Germinal center (tissue), 1 donor: ENCODE measurements at regions not wholly inside any gene's neighbourhood (a gene's known extent, or its start where the extent isn't known, plus 50 kb on each side); places are given as distances from the start of the nearest gene placed in this dataset.
"Not testable (repeated sequence)": the region's sequence is repeated elsewhere in the genome, so short reads cannot be mapped to it uniquely, and the experiment has no call there.

Source experiments
- DNase-seq: peaks from one replicate; pipeline ENCODE4 v3.0.0; 2012; ENCODE audit warnings: mixed read lengths, low spot score

DNA sequence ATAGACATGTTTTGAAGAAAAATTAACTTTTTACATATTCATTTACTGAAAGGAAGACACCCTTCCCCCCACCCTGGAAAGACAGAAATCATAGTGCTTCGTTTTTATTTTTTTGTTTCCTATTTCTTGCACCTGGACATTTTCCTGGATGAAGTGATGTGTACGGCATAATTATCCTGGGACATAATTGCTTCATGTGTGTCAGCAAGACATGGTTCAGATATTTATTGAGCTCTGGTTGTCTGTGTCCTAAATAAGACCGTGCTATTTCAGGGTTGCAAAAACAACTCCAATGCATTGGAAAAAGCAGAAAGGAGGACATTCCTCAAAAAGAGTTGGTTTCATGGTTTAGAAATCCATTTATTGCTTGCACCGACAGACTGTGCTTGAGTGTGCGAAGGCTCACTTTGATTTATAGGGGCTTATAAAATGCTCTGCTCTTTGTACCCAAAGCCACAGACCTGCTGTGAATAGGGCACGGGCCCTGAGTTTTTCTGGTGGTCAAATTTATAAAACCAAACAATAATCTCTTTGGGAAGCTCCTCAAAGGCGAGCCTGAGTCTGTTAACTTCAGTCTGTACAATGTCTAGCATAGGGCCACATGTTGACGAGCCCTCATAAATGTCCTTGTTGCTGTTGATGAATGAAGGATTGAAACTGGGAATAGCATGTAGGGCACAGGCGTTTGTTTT, 179.5 kb downstream of the SOX4 start:
- no peak for DNase-seq

DNA sequence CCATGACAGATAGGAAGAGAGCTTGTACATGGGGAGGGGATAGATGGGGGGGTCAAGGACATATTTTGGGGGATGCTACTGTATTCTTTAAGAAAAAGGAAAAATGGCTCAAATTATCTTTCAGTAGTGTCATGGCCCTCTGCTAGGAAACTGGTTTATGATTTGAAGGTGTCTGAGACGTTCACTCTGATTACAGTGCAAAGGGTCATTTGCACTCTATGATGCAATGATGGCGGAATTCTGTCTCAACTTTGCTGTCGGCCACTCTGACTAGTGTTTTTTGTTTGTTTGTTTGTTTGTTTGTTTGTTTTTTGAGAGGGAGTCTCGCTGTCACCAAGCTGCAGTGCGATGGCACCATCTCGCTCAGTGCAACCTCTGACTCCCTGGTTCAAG, 180.0 kb downstream of the SOX4 start:
- no peak for DNase-seq

GRCh38 chr6:21777846-21778245, 184.3 kb downstream of the SOX4 start:
- no peak for DNase-seq

DNA sequence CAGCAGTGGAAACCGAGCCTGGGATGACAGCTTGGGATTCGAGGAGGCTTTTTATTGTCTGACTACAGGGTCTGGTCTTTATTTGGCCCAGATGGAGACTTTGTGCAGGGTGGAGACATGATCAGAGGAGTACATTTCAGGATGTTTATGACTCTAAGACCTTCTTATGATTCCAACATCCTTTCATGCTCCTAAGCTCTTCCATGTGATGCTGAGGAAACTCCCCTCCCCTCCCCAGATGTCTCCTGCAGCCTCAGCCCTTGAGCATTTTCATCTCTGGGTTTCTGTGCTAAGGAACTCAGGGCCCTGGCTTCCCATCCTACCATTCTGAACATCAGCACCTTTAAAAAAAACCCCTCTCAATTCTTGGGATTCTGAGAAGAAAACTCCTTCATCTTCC, 186.6 kb downstream of the SOX4 start:
- no peak for DNase-seq

DNA sequence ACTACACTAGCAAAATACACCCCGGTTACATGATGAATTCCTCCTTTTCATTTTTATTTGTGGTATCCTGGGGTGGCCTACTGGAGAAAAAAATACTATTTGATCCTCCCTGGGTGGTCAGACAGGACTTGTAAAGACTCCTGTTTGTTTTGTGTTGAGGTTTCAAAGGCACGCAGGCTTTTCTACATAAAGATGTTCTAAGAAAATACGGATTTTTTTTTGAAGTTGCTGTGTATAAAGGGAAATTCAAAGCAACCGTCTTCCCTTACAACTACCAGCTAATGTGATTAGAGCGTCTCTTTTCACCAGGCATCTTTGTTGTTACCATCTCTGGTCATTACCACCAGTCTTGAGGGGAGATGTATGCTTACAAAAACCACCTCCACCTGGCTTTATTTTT, 187.1 kb downstream of the SOX4 start:
- DNase-seq: no peak

DNA sequence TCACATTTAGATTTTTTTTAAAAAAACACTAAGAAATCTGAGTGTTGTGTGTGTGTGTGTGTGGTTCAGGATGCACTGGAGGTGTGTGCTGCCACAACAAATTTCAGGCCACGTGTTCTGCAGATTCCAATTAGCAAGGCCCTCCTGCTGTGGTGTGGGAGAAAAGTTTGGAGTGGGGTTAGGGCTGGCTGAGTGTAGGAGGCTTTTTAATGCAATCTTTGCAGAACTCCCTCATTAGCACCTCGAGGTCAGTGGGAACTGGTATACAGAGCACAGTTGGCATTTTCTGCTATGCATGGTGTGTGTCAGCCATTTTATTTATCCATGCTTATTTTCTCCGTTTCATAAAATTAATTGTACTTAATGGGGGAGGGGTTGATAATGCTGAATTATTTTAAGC, 187.6 kb downstream of the SOX4 start:
- no peak for DNase-seq

- no peak for DNase-seq
Observed at GRCh38 chr6:21785164-21785563, 191.6 kb downstream of the SOX4 start.

GRCh38 chr6:21791056-21791455, 197.5 kb downstream of the SOX4 start:
- DNase-seq: no peak

DNA sequence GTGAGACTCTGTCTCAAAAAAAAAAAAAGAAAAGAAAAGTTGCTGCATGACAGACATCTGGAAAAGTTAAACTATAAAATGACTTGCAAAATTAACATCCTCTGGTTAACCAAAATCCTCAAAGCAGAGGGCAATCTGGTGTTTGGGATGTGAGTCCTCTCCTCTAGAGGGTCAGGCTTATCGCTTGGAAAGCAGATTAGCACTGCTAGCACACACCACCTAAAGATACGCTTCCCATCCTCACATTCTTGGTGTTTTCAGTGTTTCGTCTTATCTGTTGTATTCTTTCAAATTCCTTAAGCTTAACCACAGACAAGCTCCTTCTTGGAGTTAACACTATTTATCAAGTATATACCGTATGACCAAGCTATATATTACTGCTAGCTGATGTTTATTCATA, 198.0 kb downstream of the SOX4 start:
- DNase-seq: no peak

- no peak for DNase-seq
Observed at GRCh38 chr6:21792177-21792576, 198.6 kb downstream of the SOX4 start.

GRCh38 chr6:21796979-21797378, 203.4 kb downstream of the SOX4 start:
- DNase-seq: not testable (repeated sequence)

- no peak for DNase-seq
Observed at GRCh38 chr6:21798468-21798867, 204.9 kb downstream of the SOX4 start.

DNA sequence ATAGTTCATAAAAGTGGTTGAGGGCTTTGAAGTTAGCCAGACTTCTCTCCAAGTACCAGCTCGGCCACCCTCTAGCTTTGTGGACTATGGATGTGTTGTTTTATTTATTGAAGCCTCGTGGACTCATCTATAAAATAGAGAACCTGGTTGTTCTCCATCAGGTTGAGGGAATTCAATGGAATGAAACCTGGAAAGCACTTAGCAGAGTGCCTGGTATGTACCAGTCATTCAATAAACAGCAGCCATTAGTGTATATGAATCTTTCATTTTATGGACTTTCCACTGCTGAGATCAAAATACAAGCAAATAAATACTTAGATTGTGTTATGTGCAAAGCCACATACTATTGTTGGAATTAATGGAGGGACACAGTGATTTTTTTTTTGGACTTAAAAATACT, 206.8 kb downstream of the SOX4 start:
- DNase-seq: no peak

GRCh38 chr6:21800948-21801438, 207.4 kb downstream of the SOX4 start:
- no peak for DNase-seq

GRCh38 chr6:21801446-21802174, 208.1 kb downstream of the SOX4 start:
- DNase-seq: no peak

DNA sequence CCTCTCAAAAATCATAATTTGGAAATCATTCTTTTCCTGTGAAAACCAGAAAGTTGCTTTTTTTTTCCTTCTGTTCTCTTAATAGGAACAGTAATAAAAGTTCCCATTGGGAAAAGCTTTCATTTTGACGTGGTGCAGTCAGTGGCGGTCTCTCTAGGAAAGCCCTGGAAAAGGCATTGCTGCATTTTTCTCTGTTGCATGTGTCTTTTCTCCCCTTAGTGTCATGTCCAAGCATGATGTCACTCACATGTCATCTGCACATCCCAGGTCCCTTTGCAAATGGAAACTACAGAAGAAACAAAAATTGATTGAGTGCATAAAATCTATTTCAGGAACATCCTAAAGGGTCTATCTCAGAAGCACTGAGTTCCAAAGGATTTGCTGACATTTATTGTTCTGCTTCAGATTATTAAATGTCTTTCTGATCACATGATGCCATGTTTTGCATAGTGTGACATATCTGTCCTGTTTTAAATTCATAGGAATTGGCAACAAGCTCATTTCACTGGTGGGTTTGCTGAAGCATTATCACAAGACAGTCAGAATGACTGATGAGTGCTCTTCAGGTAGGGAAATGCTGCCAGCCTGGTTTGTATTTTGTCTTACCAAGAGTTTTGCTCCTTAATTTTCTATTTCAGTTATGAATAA, 208.7 kb downstream of the SOX4 start:
- no peak for DNase-seq

DNA sequence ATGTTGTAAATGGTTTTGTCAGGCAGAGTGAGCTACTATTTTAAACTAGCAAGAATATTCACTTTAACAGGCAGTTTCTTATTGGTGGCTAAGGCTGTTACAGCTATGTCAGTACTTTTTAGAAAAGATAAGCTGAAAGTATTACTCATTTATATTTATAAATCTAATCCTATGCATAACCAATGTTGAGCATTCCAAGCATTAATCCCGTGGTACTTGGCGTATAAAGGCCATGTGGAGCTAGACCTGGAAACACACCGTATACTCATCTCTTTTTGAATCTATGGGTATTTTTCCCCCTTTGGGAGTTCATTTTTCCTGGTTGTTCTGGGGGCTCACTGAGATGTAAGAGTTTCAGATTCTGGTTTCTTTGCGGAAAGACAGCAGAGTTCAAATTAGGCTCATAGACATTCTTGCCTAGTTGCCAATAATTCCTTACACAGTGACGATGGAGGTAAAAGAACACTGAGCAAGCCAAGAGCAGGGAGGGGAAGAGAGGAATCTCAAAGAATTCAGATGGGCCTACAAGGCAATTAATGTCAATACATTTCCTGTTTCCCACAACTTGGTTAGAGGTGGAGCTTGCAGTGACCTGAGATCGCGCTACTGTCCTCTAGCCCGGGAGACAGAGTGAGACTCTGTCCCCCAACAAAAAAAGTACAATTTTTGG, 211.5 kb downstream of the SOX4 start:
- DNase-seq: no peak

- DNase-seq: no peak
Observed at GRCh38 chr6:21807299-21808044, 213.9 kb downstream of the SOX4 start.

- no peak for DNase-seq
Observed at GRCh38 chr6:21808045-21808470, 214.5 kb downstream of the SOX4 start.

DNA sequence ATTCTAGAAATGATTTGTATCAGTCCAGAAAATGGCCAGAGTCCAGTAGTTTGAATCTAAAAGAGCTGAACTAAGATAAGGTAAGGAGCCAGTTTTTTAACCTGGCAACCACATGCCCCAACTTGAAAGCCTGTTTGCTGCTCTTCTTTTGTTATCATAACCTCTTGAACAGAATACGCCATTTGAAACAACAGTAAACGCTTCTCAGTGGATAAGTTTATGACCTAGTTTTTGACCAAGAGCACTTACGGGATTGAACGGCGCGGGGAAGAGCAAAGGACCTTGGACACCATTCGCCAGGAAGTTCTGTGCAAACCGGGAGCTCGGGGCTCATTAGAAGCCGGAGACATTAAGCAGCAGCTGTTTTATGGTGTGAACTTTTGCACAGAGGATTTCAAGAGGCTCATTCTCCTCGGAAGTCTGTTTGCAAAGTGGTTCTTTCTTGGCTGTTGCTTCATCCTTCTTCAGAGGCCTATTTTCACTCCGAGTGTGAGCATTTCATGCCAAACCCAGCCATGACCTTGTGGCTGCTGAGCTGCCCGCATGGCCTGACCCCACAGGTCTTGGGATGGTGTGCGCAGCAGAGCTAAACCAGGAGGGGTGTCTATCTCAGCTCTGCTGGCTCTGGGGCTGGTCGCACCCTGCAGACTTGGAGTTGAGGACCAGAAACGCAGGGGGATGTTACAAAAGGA, 215.1 kb downstream of the SOX4 start:
- no peak for DNase-seq

DNA sequence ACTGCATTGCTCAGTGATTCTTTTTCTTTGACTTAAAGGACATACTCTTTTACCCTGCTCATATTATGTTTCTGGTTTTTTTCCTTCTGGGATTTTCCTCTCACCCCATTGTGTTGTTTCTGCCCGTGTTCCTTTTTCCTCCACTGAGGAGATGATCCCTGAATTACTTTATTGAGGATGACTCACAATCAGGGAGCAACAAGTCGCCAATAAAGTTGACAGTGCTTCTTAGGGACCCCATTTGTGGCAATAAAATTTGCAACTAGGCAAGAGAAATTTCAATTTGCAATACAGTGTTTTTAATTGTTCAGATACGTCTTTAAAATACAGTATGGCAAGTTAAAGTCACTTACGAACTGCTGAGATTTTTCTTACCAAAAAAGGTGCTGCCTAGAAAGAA, 217.9 kb downstream of the SOX4 start:
- DNase-seq: no peak
